NCI-H146 treated with DMSO at 0.1 percent for 48 hours (cell line): ENCODE measurements at regions not wholly inside any gene's neighbourhood (a gene's known extent, or its start where the extent isn't known, plus 50 kb on each side); places are given as distances from the start of the nearest gene placed in this dataset.

ENCODE experiments used
- DNase-seq: peaks from one replicate; lab custom pipeline; 2025; ENCODE audit not compliant: unreplicated experiment; lab: John Stamatoyannopoulos, UW

DNA sequence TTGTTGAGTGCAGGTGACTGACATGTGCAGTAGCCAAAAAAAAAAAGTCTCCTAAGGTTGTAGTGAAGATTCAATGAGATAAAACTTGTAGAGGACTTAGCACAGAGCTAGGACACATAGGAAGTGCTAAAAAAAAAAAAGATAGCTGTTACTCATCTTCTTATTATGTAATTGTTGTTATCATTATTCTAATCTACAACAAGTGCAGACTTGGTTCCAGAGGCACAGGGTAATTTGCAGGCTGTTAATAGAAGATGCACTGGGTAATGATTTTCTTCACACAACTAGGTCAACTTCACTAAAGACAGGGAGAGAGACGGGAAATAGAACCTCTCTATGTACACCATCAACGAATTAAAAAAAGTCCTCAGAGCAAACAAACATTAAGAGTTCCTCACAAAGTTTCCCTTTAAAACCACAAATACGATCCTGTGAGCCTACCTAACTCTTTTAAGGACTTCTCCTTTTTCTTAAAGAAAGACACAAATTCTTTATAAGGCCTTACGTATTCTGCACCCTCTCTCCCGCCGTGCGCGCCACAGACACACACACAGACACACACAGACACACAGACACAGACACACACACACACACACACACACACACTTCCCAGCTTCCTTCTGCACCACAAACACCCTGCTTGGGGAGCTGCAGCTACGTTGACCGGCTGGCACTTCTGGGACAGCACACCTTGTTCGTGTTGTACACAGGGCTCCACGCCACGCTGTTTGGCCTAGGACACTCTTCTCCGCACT, 49.8 kb upstream of the GADD45A start:
- DNase-seq: no peak
